ENCODE measurements at regions not wholly inside any gene's neighbourhood (a gene's known extent, or its start where the extent isn't known, plus 50 kb on each side); places are given as distances from the start of the nearest gene placed in this dataset.

GRCh38 chr18:54530285-54530684, 60.8 kb upstream of the DYNAP start:
- Histone ChIP-seq H3K4me3 (ENCODE audit: low read length in 2 of 2) (no peak overlapping the region), H3K4me1 (ENCODE audit: control insufficient read depth in 2 of 2, insufficient read depth in 2 of 2, low read length in 2 of 2) (no peaks in the 10 kb centered on the region), H3K36me3 (ENCODE audit: control insufficient read depth in 2 of 2, insufficient read depth in 2 of 2, low read length in 2 of 2) (no peaks in the 10 kb centered on the region)

GRCh38 chr18:54531402-54532065, 59.5 kb upstream of the DYNAP start:
- Histone ChIP-seq H3K27ac (ENCODE audit: low read depth in 2 of 2, low read length in 2 of 2) (no peak overlapping the region), H3K9me3 (ENCODE audit: control insufficient read depth in 2 of 2, low read length in 2 of 2) (peaks cover 0 to 3% of the 10 kb centered on the region in 2 donors), H3K9ac (ENCODE audit: low read depth in 1 of 2, low read length in 2 of 2) (no peak overlapping the region), H3K4me3 (ENCODE audit: low read length in 2 of 2) (no peak overlapping the region), H3K36me3 (ENCODE audit: control insufficient read depth in 2 of 2, insufficient read depth in 2 of 2, low read length in 2 of 2) (no peaks in the 10 kb centered on the region), H3K4me1 (ENCODE audit: control insufficient read depth in 2 of 2, insufficient read depth in 2 of 2, low read length in 2 of 2) (no peaks in the 10 kb centered on the region), H3K27me3 (ENCODE audit: control insufficient read depth in 2 of 2, insufficient read depth in 2 of 2, low read length in 2 of 2) (no peaks in the 10 kb centered on the region)

More at GRCh38 chr18:54530285-54530684, 60.8 kb upstream of the DYNAP start:
- H3K27me3 ChIP-seq (ENCODE audit: control insufficient read depth in 2 of 2, insufficient read depth in 2 of 2, low read length in 2 of 2): no peaks in the 10 kb centered on the region
- H3K27ac ChIP-seq (ENCODE audit: low read depth in 2 of 2, low read length in 2 of 2): no peak overlapping the region
- H3K9ac ChIP-seq (ENCODE audit: low read depth in 1 of 2, low read length in 2 of 2): no peak overlapping the region
- no peaks in the 10 kb centered on the region for H3K9me3 ChIP-seq (ENCODE audit: control insufficient read depth in 2 of 2, low read length in 2 of 2)

- Histone ChIP-seq H3K4me1 (ENCODE audit: control insufficient read depth in 2 of 2, insufficient read depth in 2 of 2, low read length in 2 of 2) (no peaks in the 10 kb centered on the region), H3K27me3 (ENCODE audit: control insufficient read depth in 2 of 2, insufficient read depth in 2 of 2, low read length in 2 of 2) (no peaks in the 10 kb centered on the region), H3K9me3 (ENCODE audit: control insufficient read depth in 2 of 2, low read length in 2 of 2) (peaks cover 0 to 3% of the 10 kb centered on the region in 2 donors), H3K27ac (ENCODE audit: low read depth in 2 of 2, low read length in 2 of 2) (no peak overlapping the region), H3K4me3 (ENCODE audit: low read length in 2 of 2) (no peak overlapping the region), H3K36me3 (ENCODE audit: control insufficient read depth in 2 of 2, insufficient read depth in 2 of 2, low read length in 2 of 2) (no peaks in the 10 kb centered on the region), H3K9ac (ENCODE audit: low read depth in 1 of 2, low read length in 2 of 2) (no peak overlapping the region)
Observed at GRCh38 chr18:54532222-54532621, 58.8 kb upstream of the DYNAP start.

- no peak overlapping the region for H3K27ac ChIP-seq (ENCODE audit: low read depth in 2 of 2, low read length in 2 of 2)
- H3K4me1 ChIP-seq (ENCODE audit: control insufficient read depth in 2 of 2, insufficient read depth in 2 of 2, low read length in 2 of 2): no peaks in the 10 kb centered on the region
- H3K9ac ChIP-seq (ENCODE audit: low read depth in 1 of 2, low read length in 2 of 2): no peak overlapping the region
- H3K27me3 ChIP-seq (ENCODE audit: control insufficient read depth in 2 of 2, insufficient read depth in 2 of 2, low read length in 2 of 2): no peaks in the 10 kb centered on the region
- no peak overlapping the region for H3K4me3 ChIP-seq (ENCODE audit: low read length in 2 of 2)
- H3K36me3 ChIP-seq (ENCODE audit: control insufficient read depth in 2 of 2, insufficient read depth in 2 of 2, low read length in 2 of 2): no peaks in the 10 kb centered on the region
- H3K9me3 ChIP-seq (ENCODE audit: control insufficient read depth in 2 of 2, low read length in 2 of 2): peaks cover 0 to 3% of the 10 kb centered on the region in 2 donors
Observed at GRCh38 chr18:54532962-54533361, 58.1 kb upstream of the DYNAP start.
